ENCODE measurements at regions not wholly inside any gene's neighbourhood (a gene's known extent, or its start where the extent isn't known, plus 50 kb on each side); places are given as distances from the start of the nearest gene placed in this dataset.

- TF ChIP-seq CTCF (IDR thresholded peaks at IDR 0.05; ENCODE audit: poor library complexity, severe bottlenecking): no peak
- Histone ChIP-seq H3K9me3 (ENCODE audit: severe bottlenecking) (no peaks in the 10 kb centered on the region), H3K4me3 (ENCODE audit: severe bottlenecking) (no peak overlapping the region), H3K27me3 (ENCODE audit: insufficient read depth, poor library complexity, severe bottlenecking) (no peaks in the 10 kb centered on the region), H3K27ac (ENCODE audit: poor library complexity, severe bottlenecking) (no peak overlapping the region), H3K4me1 (ENCODE audit: insufficient read depth, poor library complexity, severe bottlenecking) (no peaks in the 10 kb centered on the region), H3K36me3 (ENCODE audit: low read depth) (no peaks in the 10 kb centered on the region)
- DNase-seq (ENCODE audit: low spot score) (no peak), ATAC-seq (ENCODE audit: low read depth) (peak; percentile 73)
Measured at GRCh38 chr5:33369485-33370465, 71.0 kb upstream of the TARS1 start.

- no peak for TF ChIP-seq CTCF (IDR thresholded peaks at IDR 0.05; ENCODE audit: poor library complexity, severe bottlenecking)
- H3K4me3 ChIP-seq (ENCODE audit: severe bottlenecking): no peak overlapping the region
- no peaks in the 10 kb centered on the region for H3K9me3 ChIP-seq (ENCODE audit: severe bottlenecking)
- no peaks in the 10 kb centered on the region for H3K36me3 ChIP-seq (ENCODE audit: low read depth)
- H3K4me1 ChIP-seq (ENCODE audit: insufficient read depth, poor library complexity, severe bottlenecking): no peaks in the 10 kb centered on the region
- H3K27me3 ChIP-seq (ENCODE audit: insufficient read depth, poor library complexity, severe bottlenecking): no peaks in the 10 kb centered on the region
- no peak overlapping the region for H3K27ac ChIP-seq (ENCODE audit: poor library complexity, severe bottlenecking)
- DNase-seq (ENCODE audit: low spot score): no peak
- no peak for ATAC-seq (ENCODE audit: low read depth)
Measured at GRCh38 chr5:33370466-33370859, 70.3 kb upstream of the TARS1 start.

DNA sequence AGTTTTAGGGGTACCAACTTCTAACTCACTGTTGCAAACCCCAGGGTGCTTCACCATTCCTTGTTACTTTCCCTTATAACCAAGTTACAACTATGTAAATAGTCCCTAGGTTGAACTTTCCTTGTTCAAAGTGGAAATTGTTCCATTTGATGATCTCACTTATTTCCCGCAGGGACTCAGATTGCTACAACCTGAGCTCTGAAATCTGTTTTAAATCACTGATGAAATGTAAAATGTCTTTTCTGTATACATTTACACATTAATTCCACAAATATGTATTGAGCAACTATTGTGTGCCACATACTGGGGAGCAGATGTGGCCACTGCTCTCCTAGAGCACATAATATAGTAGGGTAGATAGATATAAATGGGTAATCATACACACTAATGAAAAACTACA lies 69.1 kb upstream of the TARS1 start:
- no peak for DNase-seq (ENCODE audit: low spot score)
- no peak for ATAC-seq (ENCODE audit: low read depth)
- H3K27me3 ChIP-seq (ENCODE audit: insufficient read depth, poor library complexity, severe bottlenecking): no peaks in the 10 kb centered on the region
- no peak for TF ChIP-seq CTCF (IDR thresholded peaks at IDR 0.05; ENCODE audit: poor library complexity, severe bottlenecking)
- H3K4me1 ChIP-seq (ENCODE audit: insufficient read depth, poor library complexity, severe bottlenecking): no peaks in the 10 kb centered on the region
- H3K27ac ChIP-seq (ENCODE audit: poor library complexity, severe bottlenecking): no peak overlapping the region
- no peaks in the 10 kb centered on the region for H3K9me3 ChIP-seq (ENCODE audit: severe bottlenecking)
- no peaks in the 10 kb centered on the region for H3K36me3 ChIP-seq (ENCODE audit: low read depth)
- no peak overlapping the region for H3K4me3 ChIP-seq (ENCODE audit: severe bottlenecking)

DNA sequence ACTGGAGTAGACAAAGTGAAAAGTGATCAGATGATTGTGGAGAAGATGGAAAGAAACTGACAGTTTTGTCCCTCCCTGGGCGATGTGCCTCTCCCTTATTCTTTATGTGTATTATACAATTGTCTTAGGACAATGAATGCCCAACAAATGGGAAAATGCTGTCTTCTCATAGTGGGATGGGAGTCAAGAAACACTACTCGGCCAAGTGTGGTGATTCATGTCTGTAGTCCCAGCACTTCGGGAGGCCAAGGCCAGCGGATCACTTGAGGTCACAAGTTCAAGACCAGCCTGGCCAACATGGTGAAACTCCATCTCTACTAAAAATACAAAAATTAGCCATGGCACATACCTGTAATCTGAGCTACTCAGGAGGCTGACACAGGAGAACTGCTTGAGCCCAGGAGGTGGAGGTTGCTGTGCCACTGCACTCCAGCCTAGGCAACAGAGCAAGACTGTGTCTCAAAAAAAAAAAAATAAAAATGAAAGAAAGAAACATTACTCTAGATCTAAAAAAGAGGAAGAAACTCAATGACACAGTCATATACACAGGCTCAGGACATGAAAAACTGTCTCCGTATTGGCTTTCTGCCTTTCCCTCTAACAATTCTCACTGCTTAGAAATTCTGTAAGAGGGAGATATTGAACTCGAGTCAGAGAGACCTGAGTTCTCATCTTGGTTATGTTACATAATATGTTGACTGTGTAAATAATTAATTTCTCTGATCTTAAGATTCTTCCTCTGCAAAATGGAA lies 67.9 kb upstream of the TARS1 start:
- TF ChIP-seq CTCF (IDR thresholded peaks at IDR 0.05; ENCODE audit: poor library complexity, severe bottlenecking): no peak
- no peak overlapping the region for H3K4me3 ChIP-seq (ENCODE audit: severe bottlenecking)
- H3K27ac ChIP-seq (ENCODE audit: poor library complexity, severe bottlenecking): no peak overlapping the region
- H3K27me3 ChIP-seq (ENCODE audit: insufficient read depth, poor library complexity, severe bottlenecking): no peaks in the 10 kb centered on the region
- DNase-seq (ENCODE audit: low spot score) (no peak), ATAC-seq (ENCODE audit: low read depth) (no peak)
- no peaks in the 10 kb centered on the region for H3K36me3 ChIP-seq (ENCODE audit: low read depth)
- H3K4me1 ChIP-seq (ENCODE audit: insufficient read depth, poor library complexity, severe bottlenecking): no peaks in the 10 kb centered on the region
- H3K9me3 ChIP-seq (ENCODE audit: severe bottlenecking): no peaks in the 10 kb centered on the region
